ENCODE measurements at regions not wholly inside any gene's neighbourhood (a gene's known extent, or its start where the extent isn't known, plus 50 kb on each side); places are given as distances from the start of the nearest gene placed in this dataset.

GRCh38 chr3:187997490-187997889 lies 156.5 kb upstream of the LPP start:
- no peak for DNase-seq
- POLR2A ChIA-PET (ENCODE audit: unreplicated experiment) = no interaction called here
- peaks cover 15% of the 10 kb centered on the region for H3K4me1 ChIP-seq (replicated peaks; ENCODE audit: insufficient read depth)
- CTCF ChIA-PET = no interaction called here
- H3K9me3 ChIP-seq (ENCODE audit: insufficient read depth, low read depth) = 0 out of 2 replicates have a peak, but pooled peaks cover 6% of the 10 kb centered on the region
- H3K27me3 ChIP-seq (ENCODE audit: insufficient read depth, low read depth) = no peaks in the 10 kb centered on the region
- H3K36me3 ChIP-seq (ENCODE audit: low read depth) = no peaks in the 10 kb centered on the region
- H2AFZ ChIP-seq = no peak overlapping the region
- H3K79me2 ChIP-seq (ENCODE audit: low read depth) = no peaks in the 10 kb centered on the region
- H3K27ac ChIP-seq = no peak overlapping the region
- H3F3A ChIP-seq (ENCODE audit: insufficient read depth, low read depth) = 0 out of 2 replicates have a peak, but pooled peaks cover under 1% of the 10 kb centered on the region
- TF ChIP-seq CTCF (conservative IDR thresholded peaks at IDR 0.05) (no peak), EZH2 (IDR thresholded peaks at IDR 0.05; ENCODE audit: low read depth) (no peak)
- no peaks in the 10 kb centered on the region for H3K9me2 ChIP-seq (ENCODE audit: insufficient read depth)
- no TSS peak for BruUV-seq (replicated peaks)
- intact Hi-C loops (cut with micrococcal nuclease; ENCODE audit: unreplicated experiment) = no loop called here
- no peaks in the 10 kb centered on the region for H4K20me1 ChIP-seq (ENCODE audit: insufficient read depth)
- no peak overlapping the region for H3K4me2 ChIP-seq
- H3K4me3 ChIP-seq = no peak overlapping the region

- DNase-seq = no peak
- no TSS peak for BruUV-seq (replicated peaks)
- no peak for TF ChIP-seq EZH2 (IDR thresholded peaks at IDR 0.05; ENCODE audit: low read depth)
- TF ChIP-seq CTCF (conservative IDR thresholded peaks at IDR 0.05) = no peak
- H3K9me3 ChIP-seq (ENCODE audit: insufficient read depth, low read depth) = 0 out of 2 replicates have a peak, but pooled peaks cover 6% of the 10 kb centered on the region
- POLR2A ChIA-PET (ENCODE audit: unreplicated experiment) = no interaction called here
- H3K9me2 ChIP-seq (ENCODE audit: insufficient read depth) = no peaks in the 10 kb centered on the region
- no peaks in the 10 kb centered on the region for H3K36me3 ChIP-seq (ENCODE audit: low read depth)
- H3K27ac ChIP-seq = no peak overlapping the region
- no peak overlapping the region for H3K4me2 ChIP-seq
- H2AFZ ChIP-seq = no peak overlapping the region
- peaks cover 6% of the 10 kb centered on the region; the same call in 1 of the 2 replicates for H3F3A ChIP-seq (ENCODE audit: insufficient read depth, low read depth)
- no peaks in the 10 kb centered on the region for H3K79me2 ChIP-seq (ENCODE audit: low read depth)
- H3K4me1 ChIP-seq (replicated peaks; ENCODE audit: insufficient read depth) = peaks cover 21% of the 10 kb centered on the region
- H3K4me3 ChIP-seq = no peak overlapping the region
- no peaks in the 10 kb centered on the region for H3K27me3 ChIP-seq (ENCODE audit: insufficient read depth, low read depth)
- no peaks in the 10 kb centered on the region for H4K20me1 ChIP-seq (ENCODE audit: insufficient read depth)
- CTCF ChIA-PET = interaction anchor here (0.6 kb wide), 1 partner anchor 232 kb away, joined by 4 read pairs; no protein-coding TSS in a partner anchor
- intact Hi-C loops (cut with micrococcal nuclease; ENCODE audit: unreplicated experiment) = no loop called here
These were observed 155.9 kb upstream of the LPP start for GRCh38 chr3:187997946-187998561.

GRCh38 chr3:187998611-187999010 lies 155.3 kb upstream of the LPP start:
- no peaks in the 10 kb centered on the region for H3K36me3 ChIP-seq (ENCODE audit: low read depth)
- BruUV-seq (replicated peaks) = no TSS peak
- TF ChIP-seq EZH2 (IDR thresholded peaks at IDR 0.05; ENCODE audit: low read depth) (no peak), CTCF (conservative IDR thresholded peaks at IDR 0.05) (no peak)
- H3K4me1 ChIP-seq (replicated peaks; ENCODE audit: insufficient read depth) = peaks cover 27% of the 10 kb centered on the region
- no peak overlapping the region for H3K4me3 ChIP-seq
- H3F3A ChIP-seq (ENCODE audit: insufficient read depth, low read depth) = peaks cover 12% of the 10 kb centered on the region; the same call in 1 of the 2 replicates
- H4K20me1 ChIP-seq (ENCODE audit: insufficient read depth) = no peaks in the 10 kb centered on the region
- H3K27me3 ChIP-seq (ENCODE audit: insufficient read depth, low read depth) = no peaks in the 10 kb centered on the region
- no peaks in the 10 kb centered on the region for H3K9me2 ChIP-seq (ENCODE audit: insufficient read depth)
- ChIA-PET POLR2A (ENCODE audit: unreplicated experiment) (no interaction called here), CTCF (interaction anchor here (0.6 kb wide), 1 partner anchor 231 kb away, joined by 4 read pairs; no protein-coding TSS in a partner anchor)
- H3K27ac ChIP-seq = no peak overlapping the region
- no peak overlapping the region for H3K4me2 ChIP-seq
- no peak overlapping the region for H2AFZ ChIP-seq
- H3K79me2 ChIP-seq (ENCODE audit: low read depth) = no peaks in the 10 kb centered on the region
- intact Hi-C loops (cut with micrococcal nuclease; ENCODE audit: unreplicated experiment) = no loop called here
- no peak for DNase-seq
- H3K9me3 ChIP-seq (ENCODE audit: insufficient read depth, low read depth) = 0 out of 2 replicates have a peak, but pooled peaks cover 6% of the 10 kb centered on the region

Data from PC-9 (cell line).